ENCODE measurements at regions not wholly inside any gene's neighbourhood (a gene's known extent, or its start where the extent isn't known, plus 50 kb on each side); places are given as distances from the start of the nearest gene placed in this dataset.

DNA sequence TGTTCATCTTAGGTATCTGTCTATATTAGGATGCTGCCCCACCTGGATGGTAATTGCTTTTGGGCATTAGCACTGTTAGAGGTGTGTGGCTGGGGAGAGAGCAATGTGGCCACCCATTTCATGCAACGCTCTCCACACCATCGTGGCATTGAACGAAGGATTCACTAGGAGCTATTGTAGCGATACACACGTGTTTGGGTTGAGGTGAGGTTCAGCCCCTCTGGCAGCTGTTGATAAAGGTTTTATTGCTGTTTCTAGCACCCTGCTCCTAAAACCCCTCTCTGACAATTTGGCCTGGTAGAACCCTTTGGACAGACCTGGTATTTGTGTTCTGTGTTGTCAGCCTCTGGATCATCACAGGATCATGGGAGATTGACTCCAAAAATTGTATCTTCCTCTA is 280.9 kb downstream of the PRL start:
- Histone ChIP-seq H3K36me3 (ENCODE audit: insufficient read depth, low read length) (no peaks in the 10 kb centered on the region), H4K20me1 (ENCODE audit: insufficient read depth, low read length) (no peaks in the 10 kb centered on the region)

GRCh38 chr6:22017272-22017671 is 279.6 kb downstream of the PRL start:
- TF ChIP-seq, protein P1, sequence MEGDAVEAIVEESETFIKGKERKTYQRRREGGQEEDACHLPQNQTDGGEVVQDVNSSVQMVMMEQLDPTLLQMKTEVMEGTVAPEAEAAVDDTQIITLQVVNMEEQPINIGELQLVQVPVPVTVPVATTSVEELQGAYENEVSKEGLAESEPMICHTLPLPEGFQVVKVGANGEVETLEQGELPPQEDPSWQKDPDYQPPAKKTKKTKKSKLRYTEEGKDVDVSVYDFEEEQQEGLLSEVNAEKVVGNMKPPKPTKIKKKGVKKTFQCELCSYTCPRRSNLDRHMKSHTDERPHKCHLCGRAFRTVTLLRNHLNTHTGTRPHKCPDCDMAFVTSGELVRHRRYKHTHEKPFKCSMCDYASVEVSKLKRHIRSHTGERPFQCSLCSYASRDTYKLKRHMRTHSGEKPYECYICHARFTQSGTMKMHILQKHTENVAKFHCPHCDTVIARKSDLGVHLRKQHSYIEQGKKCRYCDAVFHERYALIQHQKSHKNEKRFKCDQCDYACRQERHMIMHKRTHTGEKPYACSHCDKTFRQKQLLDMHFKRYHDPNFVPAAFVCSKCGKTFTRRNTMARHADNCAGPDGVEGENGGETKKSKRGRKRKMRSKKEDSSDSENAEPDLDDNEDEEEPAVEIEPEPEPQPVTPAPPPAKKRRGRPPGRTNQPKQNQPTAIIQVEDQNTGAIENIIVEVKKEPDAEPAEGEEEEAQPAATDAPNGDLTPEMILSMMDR (IDR thresholded peaks at IDR 0.05; ENCODE audit: insufficient read depth, low read depth, low read length) = no peak
- no peak for TF ChIP-seq EZH2 (IDR thresholded peaks at IDR 0.05; ENCODE audit: insufficient read depth, low read length)

More for the DNA sequence above, 280.9 kb downstream of the PRL start:
- H2AFZ ChIP-seq (ENCODE audit: low read depth, low read length) = no peak overlapping the region
- TF ChIP-seq, protein P1 (IDR thresholded peaks at IDR 0.05; ENCODE audit: insufficient read depth, low read depth, low read length) = no peak
- TF ChIP-seq EZH2 (IDR thresholded peaks at IDR 0.05; ENCODE audit: insufficient read depth, low read length) = no peak
- no peak overlapping the region for H3K9ac ChIP-seq (ENCODE audit: low read length)
- Mint-ChIP-seq H3K4me3 (ENCODE audit: unreplicated experiment) (no peak overlapping the region), H3K9me3 (ENCODE audit: unreplicated experiment) (no peaks in the 10 kb centered on the region), H3K27ac (ENCODE audit: unreplicated experiment) (no peak overlapping the region), H3K36me3 (ENCODE audit: low read depth, unreplicated experiment) (peaks cover 2% of the 10 kb centered on the region), H3K27me3 (ENCODE audit: low read depth, unreplicated experiment) (no peaks in the 10 kb centered on the region), H3K4me1 (ENCODE audit: low read depth, unreplicated experiment) (peaks cover 6% of the 10 kb centered on the region)
- no peak overlapping the region for H3K4me3 ChIP-seq (ENCODE audit: insufficient read depth, low read depth, low read length)
- no peaks in the 10 kb centered on the region for H3K9me3 ChIP-seq (ENCODE audit: insufficient read depth, low read depth, low read length)
- H3K4me1 ChIP-seq (ENCODE audit: insufficient read depth, low read length) = no peaks in the 10 kb centered on the region
- no peak overlapping the region for H3K27ac ChIP-seq (ENCODE audit: low read depth, low read length)
- no peaks in the 10 kb centered on the region for H3K27me3 ChIP-seq (ENCODE audit: insufficient read depth, low read length)
- FAIRE-seq (no peak), DNase-seq (ENCODE audit: low read depth) (no peak)
- H3K79me2 ChIP-seq (ENCODE audit: insufficient read depth, low read length) = no peaks in the 10 kb centered on the region
- H3K4me2 ChIP-seq (ENCODE audit: low read length) = no peak overlapping the region

DNA sequence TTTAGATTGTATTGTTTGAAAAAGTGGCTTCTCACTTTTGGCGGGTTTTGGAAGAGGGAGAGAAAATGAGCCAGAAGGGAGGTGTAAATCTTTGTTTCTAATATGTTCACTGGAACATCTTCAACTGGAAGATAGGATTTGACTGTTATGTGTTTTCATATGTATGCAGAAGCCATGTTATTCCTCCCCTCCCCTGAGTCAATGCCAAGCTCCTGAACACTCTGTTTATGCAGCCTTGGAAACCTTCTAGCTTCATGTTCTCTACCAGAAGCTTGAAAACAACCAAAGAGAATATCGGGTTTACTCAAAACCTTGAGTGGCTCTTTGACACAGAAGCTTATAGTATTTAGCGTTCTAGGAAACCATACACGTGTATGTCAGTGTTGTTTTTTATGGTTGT is 279.1 kb downstream of the PRL start:
- Mint-ChIP-seq H3K4me3 (ENCODE audit: unreplicated experiment) (no peak overlapping the region), H3K27ac (ENCODE audit: unreplicated experiment) (no peak overlapping the region), H3K9me3 (ENCODE audit: unreplicated experiment) (peaks cover 8% of the 10 kb centered on the region), H3K27me3 (ENCODE audit: low read depth, unreplicated experiment) (no peaks in the 10 kb centered on the region), H3K36me3 (ENCODE audit: low read depth, unreplicated experiment) (peaks cover 11% of the 10 kb centered on the region), H3K4me1 (ENCODE audit: low read depth, unreplicated experiment) (peaks cover 3% of the 10 kb centered on the region)
- DNase-seq (ENCODE audit: low read depth) (no peak), FAIRE-seq (no peak)
- no peak overlapping the region for H3K9ac ChIP-seq (ENCODE audit: low read length)
- H3K4me2 ChIP-seq (ENCODE audit: low read length) = no peak overlapping the region
- H3K27ac ChIP-seq (ENCODE audit: low read depth, low read length) = no peak overlapping the region
- H3K79me2 ChIP-seq (ENCODE audit: insufficient read depth, low read length) = no peaks in the 10 kb centered on the region
- TF ChIP-seq, protein P1 (IDR thresholded peaks at IDR 0.05; ENCODE audit: insufficient read depth, low read depth, low read length) = no peak
- TF ChIP-seq EZH2 (IDR thresholded peaks at IDR 0.05; ENCODE audit: insufficient read depth, low read length) = no peak
- H3K36me3 ChIP-seq (ENCODE audit: insufficient read depth, low read length) = no peaks in the 10 kb centered on the region
- peaks cover 5% of the 10 kb centered on the region for H3K9me3 ChIP-seq (ENCODE audit: insufficient read depth, low read depth, low read length)
- no peaks in the 10 kb centered on the region for H3K4me1 ChIP-seq (ENCODE audit: insufficient read depth, low read length)
- H4K20me1 ChIP-seq (ENCODE audit: insufficient read depth, low read length) = no peaks in the 10 kb centered on the region
- H3K4me3 ChIP-seq (ENCODE audit: insufficient read depth, low read depth, low read length) = no peak overlapping the region
- no peak overlapping the region for H2AFZ ChIP-seq (ENCODE audit: low read depth, low read length)
- H3K27me3 ChIP-seq (ENCODE audit: insufficient read depth, low read length) = no peaks in the 10 kb centered on the region

More at GRCh38 chr6:22017272-22017671, 279.6 kb downstream of the PRL start:
- Mint-ChIP-seq H3K27me3 (ENCODE audit: low read depth, unreplicated experiment) (no peaks in the 10 kb centered on the region), H3K36me3 (ENCODE audit: low read depth, unreplicated experiment) (peaks cover 6% of the 10 kb centered on the region), H3K4me3 (ENCODE audit: unreplicated experiment) (no peak overlapping the region), H3K27ac (ENCODE audit: unreplicated experiment) (no peak overlapping the region), H3K9me3 (ENCODE audit: unreplicated experiment) (peaks cover 3% of the 10 kb centered on the region), H3K4me1 (ENCODE audit: low read depth, unreplicated experiment) (peaks cover 3% of the 10 kb centered on the region)
- H3K4me3 ChIP-seq (ENCODE audit: insufficient read depth, low read depth, low read length) = no peak overlapping the region
- DNase-seq (ENCODE audit: low read depth) (no peak), FAIRE-seq (no peak)
- no peak overlapping the region for H2AFZ ChIP-seq (ENCODE audit: low read depth, low read length)
- H3K4me1 ChIP-seq (ENCODE audit: insufficient read depth, low read length) = no peaks in the 10 kb centered on the region
- H3K4me2 ChIP-seq (ENCODE audit: low read length) = no peak overlapping the region
- H4K20me1 ChIP-seq (ENCODE audit: insufficient read depth, low read length) = no peaks in the 10 kb centered on the region
- H3K9me3 ChIP-seq (ENCODE audit: insufficient read depth, low read depth, low read length) = peaks cover 5% of the 10 kb centered on the region
- H3K9ac ChIP-seq (ENCODE audit: low read length) = no peak overlapping the region
- no peaks in the 10 kb centered on the region for H3K36me3 ChIP-seq (ENCODE audit: insufficient read depth, low read length)
- H3K27ac ChIP-seq (ENCODE audit: low read depth, low read length) = no peak overlapping the region
- no peaks in the 10 kb centered on the region for H3K27me3 ChIP-seq (ENCODE audit: insufficient read depth, low read length)
- no peaks in the 10 kb centered on the region for H3K79me2 ChIP-seq (ENCODE audit: insufficient read depth, low read length)
